Activated CD4-positive, alpha-beta T cell treated with anti-CD3 and anti-CD28 coated beads, Interleukin-2, amount 50 U/mL, for 48 hours (primary cell): ENCODE measurements at regions not wholly inside any gene's neighbourhood (a gene's known extent, or its start where the extent isn't known, plus 50 kb on each side); places are given as distances from the start of the nearest gene placed in this dataset.
"Not testable (repeated sequence)": the region's sequence is repeated elsewhere in the genome, so short reads cannot be mapped to it uniquely, and the experiment has no call there.

Experiments
- DNase-seq, 2 experiments: peaks; one replicate each; pipeline ENCODE4 v3.0.0-alpha.2; 2020

DNA sequence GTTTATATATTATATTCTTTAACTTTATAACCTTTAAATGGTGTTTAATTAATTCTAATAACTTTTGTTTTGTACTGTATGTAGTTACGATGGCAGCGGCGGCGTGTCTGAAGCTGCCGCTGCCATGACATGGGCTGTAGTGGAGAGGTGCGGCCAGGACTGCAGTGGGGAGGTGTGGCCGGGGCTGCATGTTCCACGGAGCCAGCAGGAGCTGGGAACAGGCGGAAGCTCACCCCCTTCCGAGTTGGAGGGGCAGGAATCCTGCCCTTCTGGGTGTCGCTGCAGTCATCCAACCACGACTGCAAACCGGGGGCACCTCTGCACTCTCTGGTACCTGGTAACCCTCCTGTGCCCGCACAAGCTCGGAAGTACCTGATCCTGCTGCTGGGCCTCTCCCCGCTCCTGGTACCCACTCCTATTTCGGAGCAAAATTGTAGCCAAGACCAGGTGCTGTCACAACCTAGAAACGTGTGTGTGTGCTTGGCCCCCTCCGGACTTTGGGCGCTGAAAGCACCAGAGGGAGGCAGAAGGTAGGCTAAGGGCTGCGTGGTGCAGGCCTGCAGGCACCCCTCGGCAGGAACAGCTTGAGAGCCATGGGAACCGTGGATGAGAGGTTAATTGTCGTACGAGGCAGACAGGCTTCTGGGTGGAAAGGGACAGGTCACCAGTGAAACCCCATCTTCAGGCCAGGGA lies 1329.7 kb upstream of the SLC39A10 start:
- DNase-seq, result no peak

DNA sequence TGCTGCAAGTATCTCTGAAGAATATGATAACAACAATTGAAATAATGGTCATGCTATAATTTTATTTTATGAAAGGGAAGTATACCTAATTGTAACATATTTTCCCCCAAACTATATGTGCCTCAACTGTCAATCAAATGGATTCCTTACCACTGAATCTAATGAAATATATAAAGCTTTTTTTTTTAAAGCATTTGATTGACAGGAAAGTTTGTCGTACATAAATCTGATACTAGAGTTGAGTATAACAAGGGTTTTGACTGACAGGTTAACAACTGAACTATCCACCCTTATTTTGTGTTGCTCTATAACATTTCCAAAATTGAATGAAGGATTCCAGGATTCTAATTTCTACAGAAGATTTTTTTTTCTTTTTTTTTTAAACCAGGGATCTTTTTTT lies 1333.3 kb upstream of the SLC39A10 start:
- DNase-seq, result no peak

DNA sequence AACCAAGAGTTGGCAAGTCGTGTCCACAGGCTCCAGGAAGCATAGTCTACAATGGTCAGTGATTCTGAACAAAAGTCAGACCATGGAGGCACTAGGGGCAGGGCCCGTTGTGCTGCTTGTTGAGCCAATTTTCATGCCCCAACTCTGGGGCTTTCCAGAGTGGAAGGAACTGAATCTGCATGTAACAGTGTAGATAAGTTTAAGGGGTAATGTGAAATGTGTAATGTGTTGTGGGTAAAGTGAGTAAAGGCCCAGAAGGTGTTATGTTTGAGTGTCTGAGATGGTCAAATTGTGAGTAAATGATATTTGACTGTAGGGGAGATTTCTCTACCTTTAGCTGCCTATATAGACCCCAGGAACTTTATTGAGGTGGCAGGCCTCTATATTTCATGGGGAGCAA lies 1336.5 kb upstream of the SLC39A10 start:
- DNase-seq, result no peak

DNA sequence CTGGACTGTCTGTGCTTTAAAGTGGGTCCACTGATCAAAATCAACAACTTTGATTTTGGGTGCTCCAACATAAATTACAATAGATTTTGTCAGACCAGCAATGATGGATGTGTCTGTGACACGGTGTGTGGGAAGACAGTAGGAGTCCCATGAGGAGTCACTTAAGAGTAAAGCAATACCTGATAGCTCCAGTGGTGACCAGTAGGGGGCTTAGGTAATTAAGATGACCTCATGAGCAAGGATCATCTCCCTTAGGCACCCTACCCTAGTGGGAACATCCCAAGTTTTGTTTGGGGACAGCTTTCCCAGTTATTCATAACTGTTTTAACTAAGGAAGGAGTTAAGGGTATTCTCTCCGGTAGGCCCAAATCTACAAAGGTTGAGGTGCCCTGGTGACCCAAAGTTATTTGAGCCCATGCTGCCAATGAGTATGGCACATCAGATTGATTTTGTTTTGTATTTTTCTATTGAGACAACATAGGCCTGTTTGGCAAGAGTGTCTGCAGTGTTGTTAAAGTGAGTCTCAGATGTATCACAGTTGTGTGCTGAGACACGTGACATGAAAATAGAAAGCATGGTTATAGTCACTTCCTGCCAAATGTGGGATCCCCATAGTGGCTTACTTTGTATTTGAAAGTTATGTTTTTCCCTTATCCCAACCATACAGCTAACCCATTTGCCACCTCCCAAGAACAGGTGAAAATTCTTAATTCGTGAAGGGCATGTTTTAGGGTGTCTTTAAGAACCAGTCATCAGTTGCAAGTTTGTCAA lies 1337.6 kb upstream of the SLC39A10 start:
- no peak for DNase-seq

- DNase-seq, result no peak
These were observed 1343.0 kb upstream of the SLC39A10 start for GRCh38 chr2:194314042-194314441.

GRCh38 chr2:194304191-194304590 lies 1352.8 kb upstream of the SLC39A10 start:
- DNase-seq, result no peak

GRCh38 chr2:194301946-194302345 lies 1355.1 kb upstream of the SLC39A10 start:
- DNase-seq, result no peak

- DNase-seq, result no peak
These were observed 1362.9 kb upstream of the SLC39A10 start for GRCh38 chr2:194294156-194294555.

DNA sequence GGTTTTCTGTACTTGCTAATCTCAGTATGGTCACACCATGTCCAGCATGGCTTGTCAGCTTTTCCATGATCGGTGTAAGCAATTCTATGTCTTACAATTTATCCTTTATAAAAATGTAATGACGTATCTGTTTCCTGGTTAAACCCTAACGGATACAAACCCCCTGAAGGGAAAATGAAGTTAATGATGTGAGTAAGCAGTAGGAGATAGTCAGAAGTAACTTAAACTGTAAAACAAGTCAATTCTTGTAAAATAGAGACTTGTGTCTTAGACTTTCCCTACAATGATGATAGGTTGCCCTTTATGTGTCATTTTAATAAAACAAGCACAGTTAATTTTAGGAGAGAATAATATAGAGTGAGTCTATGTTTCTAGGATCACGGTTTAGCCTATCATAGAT lies 1365.9 kb upstream of the SLC39A10 start:
- no peak for DNase-seq

GRCh38 chr2:194289712-194290346 lies 1367.2 kb upstream of the SLC39A10 start:
- no peak for DNase-seq

GRCh38 chr2:194276667-194277066 lies 1380.4 kb upstream of the SLC39A10 start:
- not testable (repeated sequence) for DNase-seq

- no peak for DNase-seq
These were observed 1385.6 kb upstream of the SLC39A10 start for GRCh38 chr2:194271293-194271961.

GRCh38 chr2:194270648-194271047 lies 1386.4 kb upstream of the SLC39A10 start:
- DNase-seq, result no peak

GRCh38 chr2:194264586-194264985 lies 1392.4 kb upstream of the SLC39A10 start:
- no peak for DNase-seq

- DNase-seq, result no peak
These were observed 1396.8 kb upstream of the SLC39A10 start for GRCh38 chr2:194260185-194260584.

- no peak for DNase-seq
These were observed 1399.9 kb upstream of the SLC39A10 start for GRCh38 chr2:194257095-194257494.

DNA sequence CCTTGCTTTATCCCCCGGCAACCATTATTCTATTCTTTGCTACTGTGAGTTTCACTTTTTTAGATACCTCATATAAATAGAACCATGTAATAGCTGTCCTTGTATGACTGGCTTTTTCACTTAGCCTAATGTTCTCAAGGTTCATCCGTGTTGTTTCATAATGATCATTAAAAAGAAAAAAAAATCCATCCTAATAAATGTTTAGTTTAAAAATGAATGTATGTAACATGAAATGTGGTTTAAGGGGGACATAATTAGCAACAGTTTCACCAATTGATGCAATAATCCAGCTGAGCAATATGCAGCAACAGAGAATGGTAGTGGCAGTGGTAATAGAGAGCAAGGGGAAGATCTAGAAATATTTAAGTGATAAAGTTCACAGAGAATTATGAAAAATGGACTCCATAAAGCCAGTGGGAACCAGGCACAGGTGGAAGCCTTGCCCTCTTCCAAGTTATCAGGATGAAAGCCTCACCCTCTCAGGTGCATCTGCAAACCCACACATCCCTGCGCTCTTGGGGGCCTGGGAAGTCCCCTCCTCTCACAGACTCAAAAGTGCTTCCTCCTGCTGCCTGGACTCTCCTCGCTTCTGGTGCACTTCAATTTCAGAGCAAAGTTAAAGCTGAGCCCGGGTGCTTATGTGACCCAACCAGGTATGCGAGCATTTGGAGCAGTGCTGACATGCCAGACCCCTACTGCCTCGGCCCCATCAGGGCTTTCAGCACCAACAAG lies 1403.3 kb upstream of the SLC39A10 start:
- DNase-seq, result no peak

GRCh38 chr2:194252127-194252526 lies 1404.9 kb upstream of the SLC39A10 start:
- DNase-seq, result no peak

- no peak for DNase-seq
These were observed 1424.4 kb upstream of the SLC39A10 start for GRCh38 chr2:194232600-194232999.

- DNase-seq, result no peak
These were observed 1433.8 kb upstream of the SLC39A10 start for GRCh38 chr2:194223218-194223617.

DNA sequence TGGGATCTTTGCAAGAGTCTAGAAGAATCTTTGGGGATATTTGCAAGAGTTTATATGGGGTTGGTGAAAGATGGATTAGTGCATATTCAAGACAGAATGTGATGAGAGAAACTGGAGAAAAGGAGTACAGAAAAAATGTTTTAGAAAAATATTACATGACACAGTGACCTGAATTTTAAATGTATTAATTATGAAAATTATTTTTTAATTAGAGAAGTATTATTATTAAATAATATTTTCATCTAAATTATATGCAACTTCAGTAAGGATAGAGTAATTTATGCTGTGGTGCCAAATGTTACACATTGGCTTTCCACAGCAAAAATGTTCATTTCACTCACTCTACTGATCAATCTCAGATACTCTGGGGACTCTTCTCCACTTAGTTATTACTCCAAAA lies 1442.8 kb upstream of the SLC39A10 start:
- no peak for DNase-seq

DNA sequence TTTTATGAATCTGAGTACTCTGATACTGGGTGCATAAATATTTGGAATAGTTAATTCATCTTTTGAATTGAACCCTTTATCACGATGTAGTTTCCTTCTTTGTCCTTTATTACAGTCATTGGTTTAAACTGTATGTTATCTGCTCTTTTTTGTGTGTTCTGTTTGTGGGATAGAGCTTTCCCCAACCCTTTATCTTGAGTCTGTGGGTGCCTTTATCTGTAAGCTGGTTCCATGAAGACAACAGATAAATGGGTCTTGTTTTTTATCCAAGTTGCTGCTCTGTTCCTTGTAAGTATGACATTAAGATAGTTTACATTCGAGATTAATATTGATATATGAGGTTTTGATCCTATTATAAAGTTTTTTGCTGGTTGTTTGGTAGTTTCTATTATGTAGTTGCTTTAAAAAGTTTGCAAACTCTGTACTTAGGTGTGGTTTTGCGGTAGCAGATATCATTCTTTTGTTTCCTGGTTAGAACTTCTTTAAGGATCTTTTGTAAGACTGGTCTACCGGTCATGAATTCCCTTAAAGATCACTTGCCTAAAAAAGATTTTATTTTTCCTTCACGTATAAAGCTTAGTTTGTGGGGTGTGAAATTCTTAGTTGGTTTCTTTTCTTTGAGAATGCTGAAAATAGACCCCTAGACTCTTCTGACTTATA lies 1451.3 kb upstream of the SLC39A10 start:
- no peak for DNase-seq
